Stimulated activated CD4-positive, alpha-beta T cell treated with anti-CD3 and anti-CD28 coated beads, TNF-alpha, amount 100 ng/mL, for 4 hours (primary cell): ENCODE measurements at regions not wholly inside any gene's neighbourhood (a gene's known extent, or its start where the extent isn't known, plus 50 kb on each side); places are given as distances from the start of the nearest gene placed in this dataset.
"Not testable (repeated sequence)": the region's sequence is repeated elsewhere in the genome, so short reads cannot be mapped to it uniquely, and the experiment has no call there.

Source experiments
- DNase-seq, 3 experiments: peaks; one replicate each; pipeline ENCODE4 v3.0.0-alpha.2; 2020; ENCODE audit warnings: low read depth in 3 of 3

- DNase-seq, result no peak
Observed at GRCh38 chr7:130849604-130850003, 115.6 kb upstream of the KLF14 start.

GRCh38 chr7:130850956-130851355 lies 116.9 kb upstream of the KLF14 start:
- no peak for DNase-seq

DNA sequence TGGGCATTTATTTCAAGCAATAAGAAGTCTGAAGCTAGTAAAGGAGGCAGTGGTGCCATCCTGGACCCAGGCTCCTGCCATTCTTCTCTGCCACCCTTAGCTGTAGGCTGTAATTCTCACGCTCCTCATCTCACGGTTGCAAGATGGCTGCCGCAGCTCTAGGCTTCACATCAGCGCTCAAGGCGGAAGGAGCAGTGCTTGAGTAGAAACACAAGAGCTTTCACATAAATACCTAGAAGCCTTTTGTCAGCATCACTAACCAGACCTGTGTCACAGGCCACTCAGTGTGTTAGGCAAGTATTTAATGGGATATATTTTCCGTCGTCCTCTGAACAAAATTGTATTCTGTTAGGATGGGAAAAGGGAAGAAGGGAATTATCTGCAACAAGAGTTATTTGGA lies 118.9 kb upstream of the KLF14 start:
- DNase-seq, result no peak

DNA sequence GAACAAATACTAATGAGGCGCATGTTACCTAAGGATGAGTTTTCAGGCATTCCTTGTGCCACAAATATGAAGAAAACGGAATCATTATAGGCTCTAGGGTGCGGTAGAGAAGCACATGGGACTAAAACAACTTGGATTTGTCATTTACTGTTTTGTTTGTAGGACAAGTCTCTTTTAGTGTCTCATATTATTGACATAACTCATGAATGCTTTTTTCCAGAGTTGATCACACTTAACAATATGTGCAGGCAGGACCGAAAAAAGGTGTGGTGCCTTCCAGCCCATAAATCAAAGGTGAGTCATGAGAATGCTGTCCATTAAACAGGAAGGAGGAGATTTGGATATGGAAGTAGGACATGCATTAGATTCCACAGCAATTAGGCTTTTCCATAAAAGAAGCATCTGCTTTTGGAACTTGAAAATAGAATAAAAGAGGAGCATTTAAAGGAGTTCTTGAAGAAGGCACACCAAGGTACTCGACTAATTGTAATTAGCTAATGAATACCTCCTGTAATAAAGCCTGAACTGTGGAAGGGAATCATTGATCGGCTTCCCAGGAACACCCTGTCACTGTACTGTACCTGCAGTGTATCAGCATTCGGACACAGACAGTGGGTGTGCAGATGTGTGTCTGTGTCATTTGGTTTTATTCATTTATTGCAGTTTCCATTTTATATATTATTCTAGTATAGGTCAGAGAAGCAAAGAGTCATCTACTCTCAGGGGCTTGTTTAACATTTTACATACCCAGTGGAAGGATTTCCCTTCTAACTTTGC lies 119.7 kb upstream of the KLF14 start:
- DNase-seq, result no peak

GRCh38 chr7:130854481-130854880 lies 120.5 kb upstream of the KLF14 start:
- no peak for DNase-seq

DNA sequence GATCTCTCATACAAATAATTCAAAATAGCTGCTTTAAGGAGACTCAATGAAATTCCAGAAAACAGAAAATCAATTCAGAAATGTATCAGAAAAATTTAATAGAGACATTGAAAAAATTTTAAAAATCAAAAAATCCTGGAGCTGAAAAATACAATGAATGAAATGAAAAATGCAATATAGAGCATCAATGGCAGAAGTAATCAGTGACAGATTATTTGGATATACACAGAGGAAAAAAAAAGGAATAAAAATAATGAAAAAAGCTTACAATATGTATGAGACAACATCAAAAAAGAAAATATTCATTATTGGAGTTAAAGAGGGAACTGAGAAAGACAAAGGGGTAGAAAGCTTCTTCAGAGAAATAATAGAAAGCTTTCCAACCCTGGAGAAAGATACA lies 122.9 kb upstream of the KLF14 start:
- DNase-seq, result no peak

DNA sequence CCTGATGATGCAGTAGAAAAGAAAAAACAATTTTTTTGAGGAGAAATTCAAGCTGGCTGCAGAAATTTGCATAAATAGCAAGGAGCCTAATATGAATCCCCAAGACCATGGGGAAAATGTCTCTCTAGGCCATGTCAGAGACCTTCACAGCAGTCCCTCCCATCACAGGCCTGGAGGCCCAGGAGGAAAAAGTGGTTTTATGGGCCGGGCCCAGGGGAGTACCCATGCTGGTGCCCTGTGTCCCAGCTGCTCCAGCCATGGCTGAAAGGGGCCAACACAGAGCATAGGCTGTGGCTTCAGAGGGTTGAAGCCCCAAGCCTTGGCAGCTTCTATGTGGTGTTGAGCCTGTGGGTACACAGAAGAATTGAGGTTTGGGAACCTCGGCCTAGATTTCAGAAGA lies 126.8 kb upstream of the KLF14 start:
- not testable (repeated sequence) for DNase-seq

DNA sequence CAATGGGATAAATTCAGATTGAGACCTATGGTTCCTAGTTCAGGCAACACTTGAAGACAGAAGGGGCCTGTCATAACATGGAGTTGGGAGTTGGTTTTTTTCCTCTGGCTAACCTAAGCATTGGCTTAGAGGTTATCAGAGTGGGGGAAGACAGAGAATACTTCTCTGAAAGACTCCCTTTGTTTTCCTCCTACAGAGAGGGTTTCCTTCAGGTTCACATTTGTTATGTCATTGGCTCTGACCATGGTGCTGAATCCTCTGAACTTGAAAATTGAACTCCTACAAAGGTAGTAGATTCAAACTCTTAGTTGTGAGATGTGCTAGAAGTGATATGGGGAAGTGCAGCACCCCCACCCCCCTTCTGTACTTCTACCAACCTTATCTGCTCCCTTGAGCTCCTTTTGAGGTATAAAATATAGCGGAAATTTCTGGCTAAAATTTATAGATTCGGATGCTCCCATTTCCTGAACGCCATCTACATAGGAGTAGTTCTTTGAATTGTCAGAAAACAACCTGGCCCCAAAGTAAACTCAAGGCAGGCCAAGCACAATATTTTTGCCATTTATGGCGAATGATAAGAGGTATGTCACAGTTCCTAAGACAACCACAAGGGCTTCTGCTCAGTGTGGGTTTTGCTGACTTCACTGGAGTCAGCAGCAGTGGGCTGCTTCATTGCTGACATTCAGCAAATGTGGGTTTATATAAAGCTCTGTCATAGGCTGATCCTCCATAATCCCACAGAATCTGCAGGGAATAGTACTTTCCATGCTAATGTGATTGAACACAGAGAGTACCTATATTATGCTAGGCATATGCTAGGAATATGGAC lies 131.6 kb upstream of the KLF14 start:
- DNase-seq, result no peak

DNA sequence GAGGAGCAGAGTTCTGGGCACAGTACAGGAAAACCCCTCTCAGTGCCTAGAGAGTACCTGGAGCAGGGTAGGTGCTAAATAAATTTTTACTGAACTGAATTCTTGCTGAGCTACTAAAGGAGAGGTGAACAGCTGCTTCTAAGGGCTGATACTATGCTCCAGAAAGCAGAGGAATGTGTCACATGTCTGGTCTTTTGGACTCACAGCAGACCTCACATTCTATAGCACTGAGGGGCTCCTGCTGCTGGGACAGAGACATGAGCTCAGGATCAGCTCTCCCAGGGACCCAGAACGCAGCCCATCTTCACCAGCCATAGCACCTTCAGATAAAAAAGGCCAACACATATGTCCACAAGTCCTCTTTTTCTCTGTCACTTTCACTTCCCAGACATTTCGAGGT lies 133.0 kb upstream of the KLF14 start:
- DNase-seq, result no peak

GRCh38 chr7:130867581-130868136 lies 133.7 kb upstream of the KLF14 start:
- DNase-seq, result no peak

- no peak for DNase-seq
Observed at GRCh38 chr7:130868139-130868538, 134.1 kb upstream of the KLF14 start.

GRCh38 chr7:130869918-130870317 lies 135.9 kb upstream of the KLF14 start:
- DNase-seq, result no peak

- DNase-seq, result no peak
Observed at GRCh38 chr7:130872341-130872740, 138.3 kb upstream of the KLF14 start.

GRCh38 chr7:130872756-130873448 lies 138.9 kb upstream of the KLF14 start:
- DNase-seq, result no peak

GRCh38 chr7:130874071-130874915 lies 140.3 kb upstream of the KLF14 start:
- DNase-seq, result no peak

DNA sequence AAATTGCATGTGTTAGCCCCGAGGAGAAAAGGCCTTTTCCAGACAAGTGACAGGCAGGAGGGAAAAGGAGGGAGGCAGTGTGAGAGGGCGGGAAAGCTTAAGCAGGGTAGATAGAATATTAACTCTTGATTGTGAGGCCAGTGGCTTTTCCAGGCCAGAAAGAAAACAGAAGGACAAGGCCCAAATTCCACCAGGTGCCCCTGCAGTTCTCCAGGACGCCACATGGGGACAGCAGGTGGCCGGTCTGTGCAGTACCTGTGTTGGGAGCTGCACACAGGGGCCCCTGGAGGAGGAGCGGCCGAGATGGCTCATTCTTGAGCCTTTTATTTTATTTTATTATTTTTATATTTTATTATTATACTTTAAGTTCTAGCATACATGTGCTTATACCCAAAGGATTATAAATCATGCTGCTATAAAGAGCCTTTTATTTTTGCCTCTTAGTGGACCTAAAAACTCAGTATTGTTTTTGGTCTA lies 141.3 kb upstream of the KLF14 start:
- no peak for DNase-seq

DNA sequence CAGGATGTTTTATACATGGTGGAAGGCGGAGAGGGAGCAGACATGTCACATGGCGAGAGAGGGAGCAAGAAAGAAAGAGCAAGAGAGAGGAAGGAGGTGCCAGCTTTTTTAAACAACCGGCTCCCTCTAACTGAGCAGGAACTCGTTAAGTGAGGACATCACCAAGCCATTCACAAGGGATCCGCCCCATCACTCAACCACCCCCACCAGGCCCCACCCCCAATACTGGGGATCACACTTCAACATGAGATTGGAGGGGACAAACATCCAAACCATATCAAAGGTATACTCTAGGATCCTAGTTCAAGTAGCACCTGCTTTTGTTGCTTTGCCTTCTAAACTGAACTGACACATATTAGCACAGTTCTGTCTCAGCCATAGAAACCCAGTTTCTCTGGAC lies 141.9 kb upstream of the KLF14 start:
- no peak for DNase-seq

- DNase-seq, result no peak
Observed at GRCh38 chr7:130877236-130877990, 143.4 kb upstream of the KLF14 start.

DNA sequence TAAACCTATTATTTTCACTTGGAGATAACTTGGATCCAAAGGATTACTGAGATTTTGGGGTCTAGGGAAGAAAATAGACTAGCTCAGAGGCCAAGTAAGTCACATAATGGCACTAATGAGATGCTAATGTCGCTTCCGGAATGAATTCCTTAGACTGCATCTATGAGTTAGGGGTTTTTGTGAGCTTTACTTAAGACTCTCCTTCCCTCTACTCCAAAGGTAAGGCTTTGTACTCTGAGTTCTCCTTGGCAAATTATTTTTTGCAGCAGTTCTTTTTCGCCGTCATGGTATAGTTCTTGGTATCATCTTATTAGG lies 143.9 kb upstream of the KLF14 start:
- no peak for DNase-seq

GRCh38 chr7:130878785-130879184 lies 144.8 kb upstream of the KLF14 start:
- DNase-seq, result no peak

- DNase-seq, result no peak
Observed at GRCh38 chr7:130879191-130879590, 145.2 kb upstream of the KLF14 start.
